Activated naive CD4-positive, alpha-beta T cell treated with anti-CD3 and anti-CD28 coated beads, Interleukin-2, amount 10 ng/mL, durations not matched to agents 7 days and 5 days (primary cell): ENCODE measurements at regions not wholly inside any gene's neighbourhood (a gene's known extent, or its start where the extent isn't known, plus 50 kb on each side); places are given as distances from the start of the nearest gene placed in this dataset.

ENCODE experiments used
- CTCF ChIA-PET: fragments of 350-600 bp; sonication (Branson Sonifier 250); formaldehyde crosslinking; loops from one replicate; lab custom pipeline; 2021; ENCODE audit warnings: antibody characterized with exemption; lab: Charles Lee
- DNase-seq: peaks from one replicate; pipeline ENCODE4 v3.0.0-alpha.2; 2020
- H3K27ac Mint-ChIP-seq: one replicate; pipeline ENCODE4 v1.8.0; 2021; ENCODE audit warnings: mild to moderate bottlenecking, moderate library complexity, mixed read lengths
- H3K27me3 Mint-ChIP-seq: one replicate; pipeline ENCODE4 v1.8.0; 2021; ENCODE audit warnings: mild to moderate bottlenecking, mixed read lengths
- H3K36me3 Mint-ChIP-seq: one replicate; pipeline ENCODE4 v1.8.0; 2021; ENCODE audit warnings: mixed read lengths
- H3K4me1 Mint-ChIP-seq: one replicate; pipeline ENCODE4 v1.8.0; 2021; ENCODE audit warnings: mixed read lengths
- H3K4me3 Mint-ChIP-seq: one replicate; pipeline ENCODE4 v1.8.0; 2021; ENCODE audit warnings: mild to moderate bottlenecking, moderate library complexity, mixed read lengths
- H3K9me3 Mint-ChIP-seq: one replicate; pipeline ENCODE4 v1.8.0; 2021; ENCODE audit warnings: mixed read lengths

GRCh38 chr20:48076247-48076646 is 291.0 kb upstream of the SULF2 start:
- no peak for DNase-seq
- H3K4me3 Mint-ChIP-seq = no peak overlapping the region
- H3K4me1 Mint-ChIP-seq = no peaks in the 10 kb centered on the region
- no peaks in the 10 kb centered on the region for H3K9me3 Mint-ChIP-seq
- H3K36me3 Mint-ChIP-seq = no peaks in the 10 kb centered on the region
- CTCF ChIA-PET = no interaction called here
- H3K27me3 Mint-ChIP-seq = peaks cover 20% of the 10 kb centered on the region
- H3K27ac Mint-ChIP-seq = no peak overlapping the region

DNA sequence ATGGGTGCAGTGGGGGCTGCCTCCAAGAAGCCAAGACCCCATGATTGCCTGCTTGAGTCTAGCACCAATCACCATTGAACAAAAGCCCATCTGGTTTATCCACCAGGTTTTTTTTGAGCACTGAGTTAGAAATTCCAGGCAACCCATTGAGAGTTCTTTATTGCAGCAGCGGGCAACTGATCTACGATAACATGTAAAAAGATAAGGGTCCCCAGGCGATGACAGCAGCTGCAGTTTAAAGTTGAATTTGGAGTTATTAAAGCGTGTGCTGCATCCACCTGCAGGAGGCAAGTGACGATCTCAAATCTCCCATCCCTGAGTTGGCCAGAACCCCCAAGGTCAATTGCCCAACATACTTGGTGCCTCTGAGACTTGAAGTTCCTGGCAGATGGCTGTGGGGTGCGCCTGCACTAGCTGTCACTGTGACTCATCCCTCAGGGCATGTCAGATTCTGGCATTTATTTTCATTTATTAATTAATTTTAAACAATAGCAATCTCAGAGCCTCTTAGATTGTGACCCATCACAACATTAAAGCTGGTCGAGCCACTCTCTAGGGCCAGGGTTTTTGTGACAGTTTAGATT is 290.4 kb upstream of the SULF2 start:
- no peak for DNase-seq
- Mint-ChIP-seq H3K27ac (no peak overlapping the region), H3K36me3 (no peaks in the 10 kb centered on the region), H3K27me3 (peaks cover 20% of the 10 kb centered on the region), H3K9me3 (no peaks in the 10 kb centered on the region), H3K4me3 (no peak overlapping the region), H3K4me1 (no peaks in the 10 kb centered on the region)
- CTCF ChIA-PET = no interaction called here

DNA sequence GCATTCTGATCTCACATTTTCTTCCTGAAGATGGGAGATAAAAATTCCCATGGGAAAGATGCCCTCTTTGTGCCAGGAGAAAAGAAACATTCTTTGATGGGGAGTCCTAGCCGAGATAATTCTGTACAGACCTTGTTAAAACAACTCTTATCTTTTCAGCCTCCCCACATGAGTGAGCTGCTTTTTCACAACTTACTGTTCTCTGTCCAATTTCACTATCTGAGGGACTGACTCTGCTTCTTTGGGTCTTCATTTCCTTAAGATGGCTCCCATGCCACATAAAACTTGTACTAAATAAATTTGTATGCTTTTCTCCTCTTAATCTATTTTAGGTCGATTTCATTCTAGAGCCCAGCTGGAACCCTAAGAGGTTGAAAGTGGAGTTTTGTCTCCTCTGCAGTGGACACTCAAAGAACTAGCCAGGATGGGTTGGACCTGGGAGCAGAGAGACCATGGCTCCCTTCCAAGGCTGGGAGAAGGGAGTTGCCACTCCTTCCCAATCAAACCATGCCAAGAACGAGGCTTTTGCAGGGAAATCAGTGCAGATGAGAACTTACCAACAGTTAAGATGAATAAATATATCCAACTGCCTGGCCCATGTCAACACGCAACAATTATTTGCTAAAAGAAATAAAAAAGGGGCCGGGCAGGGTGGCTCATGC is 285.8 kb upstream of the SULF2 start:
- Mint-ChIP-seq H3K27me3 (peaks cover 13% of the 10 kb centered on the region), H3K4me1 (no peaks in the 10 kb centered on the region), H3K4me3 (no peak overlapping the region), H3K27ac (no peak overlapping the region), H3K36me3 (no peaks in the 10 kb centered on the region), H3K9me3 (no peaks in the 10 kb centered on the region)
- no peak for DNase-seq
- CTCF ChIA-PET = no interaction called here

DNA sequence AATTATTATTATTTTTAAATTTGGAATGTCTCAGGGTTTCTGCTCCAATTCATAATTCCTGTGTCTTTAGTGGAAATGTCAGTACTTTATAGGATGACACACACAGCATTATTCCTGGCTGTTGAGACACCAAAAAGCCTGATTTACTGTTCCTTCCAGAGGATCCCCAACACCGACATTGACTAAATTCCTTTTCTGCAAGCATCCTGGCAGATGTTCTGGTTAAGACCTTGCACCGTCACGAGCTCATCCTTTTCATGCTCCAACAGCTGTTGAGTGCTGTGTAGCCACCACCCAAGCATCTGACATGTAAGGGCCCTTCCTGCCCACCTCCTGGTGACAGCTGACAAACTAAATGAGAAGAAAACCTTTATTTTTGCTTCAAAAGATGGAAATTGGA is 284.3 kb upstream of the SULF2 start:
- no peaks in the 10 kb centered on the region for H3K36me3 Mint-ChIP-seq
- no peaks in the 10 kb centered on the region for H3K4me1 Mint-ChIP-seq
- H3K4me3 Mint-ChIP-seq = no peak overlapping the region
- no peaks in the 10 kb centered on the region for H3K9me3 Mint-ChIP-seq
- CTCF ChIA-PET = no interaction called here
- peaks cover 13% of the 10 kb centered on the region for H3K27me3 Mint-ChIP-seq
- no peak overlapping the region for H3K27ac Mint-ChIP-seq
- no peak for DNase-seq

DNA sequence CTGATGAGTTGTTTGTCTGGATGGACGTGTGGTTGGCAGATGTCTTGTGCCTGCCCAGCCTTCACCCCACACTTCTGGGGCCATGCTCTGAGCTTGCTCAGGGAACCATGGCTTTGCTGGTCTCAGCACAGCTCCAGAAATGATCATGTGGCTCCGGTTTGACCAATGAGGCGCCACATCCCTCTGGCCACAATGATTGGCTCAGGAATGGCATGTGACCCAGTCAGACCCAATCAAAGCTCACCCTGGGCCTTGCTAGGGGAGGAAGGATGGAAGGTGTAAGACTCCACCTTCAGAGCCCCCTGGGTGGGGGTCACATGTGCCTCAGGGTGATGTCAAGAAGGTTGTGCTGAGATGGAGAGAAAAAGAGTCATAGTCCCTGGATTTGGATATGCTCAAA is 281.6 kb upstream of the SULF2 start:
- no peaks in the 10 kb centered on the region for H3K36me3 Mint-ChIP-seq
- H3K27ac Mint-ChIP-seq = no peak overlapping the region
- H3K4me1 Mint-ChIP-seq = no peaks in the 10 kb centered on the region
- H3K9me3 Mint-ChIP-seq = no peaks in the 10 kb centered on the region
- CTCF ChIA-PET = interaction anchor here (0.6 kb wide), 1 partner anchor 395 kb away, joined by 3 read pairs; no protein-coding TSS in a partner anchor
- no peak for DNase-seq
- peaks cover 7% of the 10 kb centered on the region for H3K27me3 Mint-ChIP-seq
- no peak overlapping the region for H3K4me3 Mint-ChIP-seq

DNA sequence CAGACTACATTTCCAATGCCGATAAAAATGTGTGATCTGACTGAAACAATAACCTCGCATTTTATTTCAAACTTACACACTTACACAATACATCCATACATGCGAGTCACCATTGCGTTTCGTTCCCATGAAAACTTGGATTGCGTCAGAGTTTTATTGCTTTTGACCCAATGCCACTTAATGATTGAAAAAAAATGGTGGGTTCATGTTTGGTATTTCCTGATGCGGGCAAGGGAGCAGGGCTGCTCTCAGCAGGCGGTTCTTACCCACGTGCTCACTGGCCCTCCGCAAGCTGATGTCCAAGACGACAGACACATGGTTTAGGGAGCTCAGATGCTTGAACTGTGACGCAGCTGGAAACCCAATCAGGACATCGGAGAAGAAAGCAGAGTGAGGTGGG is 281.0 kb upstream of the SULF2 start:
- no peaks in the 10 kb centered on the region for H3K9me3 Mint-ChIP-seq
- CTCF ChIA-PET = no interaction called here
- no peak for DNase-seq
- no peaks in the 10 kb centered on the region for H3K4me1 Mint-ChIP-seq
- H3K27ac Mint-ChIP-seq = no peak overlapping the region
- H3K4me3 Mint-ChIP-seq = no peak overlapping the region
- no peaks in the 10 kb centered on the region for H3K36me3 Mint-ChIP-seq
- peaks cover 4% of the 10 kb centered on the region for H3K27me3 Mint-ChIP-seq

- Mint-ChIP-seq H3K9me3 (no peaks in the 10 kb centered on the region), H3K36me3 (no peaks in the 10 kb centered on the region), H3K27me3 (peaks cover 4% of the 10 kb centered on the region), H3K4me3 (no peak overlapping the region), H3K27ac (no peak overlapping the region), H3K4me1 (no peaks in the 10 kb centered on the region)
- CTCF ChIA-PET = no interaction called here
- no peak for DNase-seq
Measured at GRCh38 chr20:48065833-48066232, 280.6 kb upstream of the SULF2 start.

DNA sequence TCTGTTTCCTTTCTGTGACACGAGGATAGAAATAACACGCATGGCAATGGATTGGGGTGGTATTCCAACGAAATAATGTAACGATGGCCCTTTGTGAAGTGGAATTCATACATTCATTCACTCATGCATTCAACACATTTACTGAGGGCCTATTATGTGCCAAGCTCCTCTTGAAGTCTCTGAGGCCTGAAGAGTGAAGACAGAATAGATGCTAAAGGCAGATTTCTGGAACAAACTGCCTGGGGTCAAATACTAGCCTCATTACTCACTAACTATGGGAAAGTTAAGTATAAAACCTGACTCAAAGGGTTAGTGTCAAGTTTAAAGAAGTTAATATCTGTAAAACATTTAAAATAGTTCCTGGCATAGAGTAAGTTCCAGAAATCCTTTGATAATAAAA is 279.6 kb upstream of the SULF2 start:
- CTCF ChIA-PET = no interaction called here
- Mint-ChIP-seq H3K27ac (no peak overlapping the region), H3K9me3 (no peaks in the 10 kb centered on the region), H3K4me3 (no peak overlapping the region), H3K27me3 (peaks cover 4% of the 10 kb centered on the region), H3K4me1 (no peaks in the 10 kb centered on the region), H3K36me3 (no peaks in the 10 kb centered on the region)
- no peak for DNase-seq

DNA sequence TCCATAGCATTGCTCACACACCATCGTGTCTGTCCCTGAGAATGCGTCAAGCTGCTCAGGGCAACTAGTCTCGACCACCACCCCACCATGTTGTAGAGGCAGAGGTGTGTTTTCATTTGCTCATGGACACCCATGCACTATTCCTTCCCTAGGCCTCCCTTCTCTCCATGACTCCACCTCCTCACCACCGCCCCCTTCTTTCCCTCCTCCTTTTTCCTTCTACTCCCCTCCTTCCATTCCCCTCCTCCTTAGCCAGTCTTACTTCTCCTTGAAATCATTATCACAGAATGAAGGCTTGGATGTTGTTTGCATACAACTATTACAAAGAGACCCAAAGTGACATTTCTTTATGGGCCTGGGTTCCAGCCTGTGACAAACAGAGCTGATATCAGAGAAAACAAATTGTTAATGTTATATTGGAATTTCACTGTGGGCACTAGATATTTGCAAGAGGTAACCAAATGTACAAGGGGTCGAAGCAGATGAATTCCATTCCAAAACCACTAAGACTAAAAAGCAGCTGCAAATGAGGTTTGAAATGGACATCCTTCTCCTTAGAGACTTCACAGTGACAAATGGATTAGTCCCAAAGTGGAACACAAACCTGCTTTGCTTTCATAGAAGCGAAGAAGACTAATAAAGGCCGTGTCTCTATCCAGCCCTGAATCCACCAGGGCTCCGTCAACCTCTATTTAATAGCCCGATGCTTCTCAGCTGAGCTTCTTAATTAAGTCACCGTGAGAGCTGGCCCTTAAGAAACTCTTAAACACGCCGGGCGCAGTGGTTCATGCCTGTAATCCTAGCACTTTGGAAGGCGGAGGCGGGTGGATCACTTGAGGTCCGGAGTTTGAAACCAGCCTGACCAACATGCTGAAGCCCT is 275.8 kb upstream of the SULF2 start:
- no peaks in the 10 kb centered on the region for H3K4me1 Mint-ChIP-seq
- DNase-seq = no peak
- no peaks in the 10 kb centered on the region for H3K36me3 Mint-ChIP-seq
- H3K27me3 Mint-ChIP-seq = no peaks in the 10 kb centered on the region
- no peak overlapping the region for H3K4me3 Mint-ChIP-seq
- no peaks in the 10 kb centered on the region for H3K9me3 Mint-ChIP-seq
- CTCF ChIA-PET = no interaction called here
- H3K27ac Mint-ChIP-seq = no peak overlapping the region

DNA sequence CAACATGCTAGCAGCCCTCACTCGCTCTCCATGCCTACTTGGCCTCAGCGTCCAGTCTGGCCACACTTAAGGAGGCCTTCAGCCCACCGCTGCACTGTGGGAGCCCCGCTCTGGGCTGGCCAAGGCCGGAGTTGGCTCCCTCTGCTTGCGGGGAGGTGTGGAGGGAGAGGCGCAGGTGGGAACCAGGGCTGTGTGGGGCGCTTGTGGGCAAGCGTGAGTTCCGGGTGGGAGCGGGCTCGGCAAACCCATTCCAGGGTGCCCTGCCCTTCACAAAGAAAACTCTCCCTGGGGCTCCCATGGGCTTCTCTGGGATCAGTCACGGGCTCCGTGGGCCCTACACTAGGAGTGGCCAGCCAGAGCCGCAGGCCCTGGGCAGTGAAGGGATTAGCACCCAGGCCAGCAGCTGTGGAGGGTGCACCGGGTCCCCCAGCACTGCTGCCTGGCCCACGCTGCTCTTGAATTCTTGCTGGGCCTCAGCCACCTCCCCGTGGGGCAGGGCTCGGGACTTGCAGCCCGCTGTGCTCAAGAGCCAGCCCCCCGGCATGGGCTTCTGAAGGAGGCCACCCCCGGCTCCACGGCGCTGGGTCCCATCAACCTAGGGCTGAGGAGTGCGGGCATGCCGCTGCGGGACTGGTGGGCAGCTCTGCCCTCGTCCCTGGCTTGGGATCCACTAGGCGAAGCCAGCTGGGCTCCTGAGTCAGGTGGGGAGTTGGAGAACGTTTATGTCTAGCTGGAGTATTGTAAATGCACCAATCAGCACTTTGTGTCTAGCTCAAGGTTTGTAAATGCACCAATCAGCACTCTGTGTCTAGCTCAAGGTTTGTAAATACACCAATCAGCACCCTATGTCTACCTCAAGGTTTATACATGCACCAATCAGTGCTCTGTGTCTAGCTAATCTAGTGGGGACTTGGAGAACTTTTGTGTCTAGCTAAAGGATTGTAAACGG is 273.6 kb upstream of the SULF2 start:
- H3K27me3 Mint-ChIP-seq = no peaks in the 10 kb centered on the region
- no peaks in the 10 kb centered on the region for H3K9me3 Mint-ChIP-seq
- CTCF ChIA-PET = no interaction called here
- no peak overlapping the region for H3K27ac Mint-ChIP-seq
- H3K36me3 Mint-ChIP-seq = no peaks in the 10 kb centered on the region
- no peaks in the 10 kb centered on the region for H3K4me1 Mint-ChIP-seq
- no peak for DNase-seq
- H3K4me3 Mint-ChIP-seq = no peak overlapping the region

- Mint-ChIP-seq H3K4me1 (no peaks in the 10 kb centered on the region), H3K9me3 (no peaks in the 10 kb centered on the region), H3K27me3 (peaks cover 4% of the 10 kb centered on the region), H3K4me3 (no peak overlapping the region), H3K27ac (no peak overlapping the region), H3K36me3 (no peaks in the 10 kb centered on the region)
- no peak for DNase-seq
- CTCF ChIA-PET = no interaction called here
Measured at GRCh38 chr20:48057739-48058138, 272.5 kb upstream of the SULF2 start.

DNA sequence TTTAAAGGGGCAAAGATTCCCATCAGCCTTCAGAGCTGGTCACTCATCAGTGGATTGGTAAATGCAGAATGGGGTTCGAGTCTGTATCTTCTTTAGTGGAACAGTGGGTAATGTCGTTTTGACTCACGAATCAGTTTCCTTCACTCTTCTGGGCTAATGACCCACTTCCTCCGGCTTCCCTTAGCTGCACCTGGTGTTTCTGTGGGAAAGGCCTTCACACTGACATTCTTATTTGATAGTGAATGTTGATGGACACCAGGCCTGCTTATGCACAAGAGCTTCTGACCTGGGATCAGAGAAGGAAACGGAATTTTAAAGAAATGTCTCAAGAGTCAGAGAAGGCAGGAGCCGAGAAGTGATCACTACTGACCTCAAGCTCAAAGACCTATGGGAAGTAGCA is 272.0 kb upstream of the SULF2 start:
- CTCF ChIA-PET = no interaction called here
- Mint-ChIP-seq H3K9me3 (no peaks in the 10 kb centered on the region), H3K27ac (no peak overlapping the region), H3K4me3 (no peak overlapping the region), H3K36me3 (no peaks in the 10 kb centered on the region), H3K4me1 (no peaks in the 10 kb centered on the region), H3K27me3 (peaks cover 4% of the 10 kb centered on the region)
- DNase-seq = no peak

- CTCF ChIA-PET = no interaction called here
- Mint-ChIP-seq H3K9me3 (no peaks in the 10 kb centered on the region), H3K4me3 (no peak overlapping the region), H3K27ac (no peak overlapping the region), H3K27me3 (peaks cover 4% of the 10 kb centered on the region), H3K4me1 (no peaks in the 10 kb centered on the region), H3K36me3 (no peaks in the 10 kb centered on the region)
- DNase-seq = no peak
Measured at GRCh38 chr20:48056218-48056617, 270.9 kb upstream of the SULF2 start.

- Mint-ChIP-seq H3K27ac (no peak overlapping the region), H3K36me3 (no peaks in the 10 kb centered on the region), H3K4me1 (no peaks in the 10 kb centered on the region), H3K4me3 (no peak overlapping the region), H3K27me3 (peaks cover 4% of the 10 kb centered on the region), H3K9me3 (no peaks in the 10 kb centered on the region)
- no peak for DNase-seq
- CTCF ChIA-PET = no interaction called here
Measured at GRCh38 chr20:48054051-48054450, 268.8 kb upstream of the SULF2 start.
